ENCODE measurements at regions not wholly inside any gene's neighbourhood (a gene's known extent, or its start where the extent isn't known, plus 50 kb on each side); places are given as distances from the start of the nearest gene placed in this dataset.

DNA sequence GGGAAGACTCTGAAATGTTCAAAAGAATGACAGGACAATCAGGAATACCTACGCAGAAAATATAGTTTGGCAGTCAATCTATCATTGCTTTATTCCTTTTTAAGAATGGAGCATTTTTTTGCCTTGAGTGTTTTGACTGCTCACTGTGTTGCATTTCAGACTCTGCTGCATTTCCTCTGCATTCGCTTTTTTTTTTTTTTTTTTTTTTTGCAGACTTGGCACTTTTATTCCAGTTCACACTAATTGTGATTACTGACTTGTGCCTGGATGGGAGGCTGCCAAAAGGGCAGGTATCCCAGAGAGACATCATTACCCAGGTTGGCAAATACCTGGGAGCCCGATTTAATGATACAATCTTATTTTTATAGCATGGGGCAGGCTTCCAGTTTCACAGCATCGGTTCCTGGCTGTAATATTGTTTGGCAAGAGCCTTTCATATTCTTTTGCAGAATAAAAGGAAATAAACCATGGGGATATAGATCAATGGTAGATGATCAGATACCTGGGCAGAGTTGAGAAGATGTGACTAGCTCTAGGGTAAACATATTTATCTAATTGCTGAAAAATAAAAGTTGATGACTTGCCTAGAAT lies 1132.6 kb downstream of the MAT2B start:
- intact Hi-C loops (cut with micrococcal nuclease), result no loop called here
- WGBS (ENCODE audit: insufficient coverage), result 100% methylated on average over 1 of the region's 4 CpGs
- Histone ChIP-seq H3K9ac (ENCODE audit: low read length) (no peak overlapping the region), H3K4me3 (ENCODE audit: control extremely low read depth in 1 of 5, extremely low read depth in 1 of 5, insufficient read depth in 1 of 5, low read depth in 2 of 5, low read length in 4 of 5) (no peak overlapping the region), H3K9me3 (ENCODE audit: control extremely low read depth in 1 of 3, control insufficient read depth in 2 of 3, insufficient read depth in 1 of 3, low read length in 2 of 3) (no peaks in the 10 kb centered on the region), H4K20me1 (ENCODE audit: control insufficient read depth, insufficient read depth, low read length, poor library complexity, severe bottlenecking) (no peaks in the 10 kb centered on the region), H3K4me2 (replicated peaks; ENCODE audit: low read depth, low read length, poor library complexity, severe bottlenecking) (no peak overlapping the region), H3K4me1 (ENCODE audit: control insufficient read depth in 2 of 2, insufficient read depth in 2 of 2, low read length in 2 of 2) (no peaks in the 10 kb centered on the region), H3K36me3 (replicated peaks in 1 of 2; ENCODE audit: control extremely low read depth in 1 of 2, control insufficient read depth in 1 of 2, extremely low read depth in 1 of 2, insufficient read depth in 2 of 2, low read length in 1 of 2) (no peaks in the 10 kb centered on the region), H3K27me3 (replicated peaks in 1 of 4; ENCODE audit: control extremely low read depth in 1 of 4, control insufficient read depth in 3 of 4, insufficient read depth in 4 of 4, low read length in 3 of 4) (no peaks in the 10 kb centered on the region), H3K79me2 (ENCODE audit: control insufficient read depth, insufficient read depth, low read length) (no peaks in the 10 kb centered on the region), H3K27ac (ENCODE audit: low read length in 2 of 2) (no peak overlapping the region), H2AFZ (ENCODE audit: insufficient read depth, low read depth, low read length, poor library complexity, severe bottlenecking) (no peak overlapping the region)
- ChIA-PET POLR2A (no interaction called here), CTCF (no interaction called here)
- no peak for DNase-seq
- no peak overlapping the region for H3K27ac Mint-ChIP-seq
- TF ChIP-seq, protein P1, sequence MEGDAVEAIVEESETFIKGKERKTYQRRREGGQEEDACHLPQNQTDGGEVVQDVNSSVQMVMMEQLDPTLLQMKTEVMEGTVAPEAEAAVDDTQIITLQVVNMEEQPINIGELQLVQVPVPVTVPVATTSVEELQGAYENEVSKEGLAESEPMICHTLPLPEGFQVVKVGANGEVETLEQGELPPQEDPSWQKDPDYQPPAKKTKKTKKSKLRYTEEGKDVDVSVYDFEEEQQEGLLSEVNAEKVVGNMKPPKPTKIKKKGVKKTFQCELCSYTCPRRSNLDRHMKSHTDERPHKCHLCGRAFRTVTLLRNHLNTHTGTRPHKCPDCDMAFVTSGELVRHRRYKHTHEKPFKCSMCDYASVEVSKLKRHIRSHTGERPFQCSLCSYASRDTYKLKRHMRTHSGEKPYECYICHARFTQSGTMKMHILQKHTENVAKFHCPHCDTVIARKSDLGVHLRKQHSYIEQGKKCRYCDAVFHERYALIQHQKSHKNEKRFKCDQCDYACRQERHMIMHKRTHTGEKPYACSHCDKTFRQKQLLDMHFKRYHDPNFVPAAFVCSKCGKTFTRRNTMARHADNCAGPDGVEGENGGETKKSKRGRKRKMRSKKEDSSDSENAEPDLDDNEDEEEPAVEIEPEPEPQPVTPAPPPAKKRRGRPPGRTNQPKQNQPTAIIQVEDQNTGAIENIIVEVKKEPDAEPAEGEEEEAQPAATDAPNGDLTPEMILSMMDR (IDR thresholded peaks at IDR 0.05), result no peak
- H3K4me3 Mint-ChIP-seq, result no peak overlapping the region
- no peaks in the 10 kb centered on the region for H3K27me3 Mint-ChIP-seq
- no peaks in the 10 kb centered on the region for H3K4me1 Mint-ChIP-seq
- H3K9me3 Mint-ChIP-seq (ENCODE audit: insufficient read depth), result no peaks in the 10 kb centered on the region
- ATAC-seq (ENCODE audit: low read depth), result no peak

DNA sequence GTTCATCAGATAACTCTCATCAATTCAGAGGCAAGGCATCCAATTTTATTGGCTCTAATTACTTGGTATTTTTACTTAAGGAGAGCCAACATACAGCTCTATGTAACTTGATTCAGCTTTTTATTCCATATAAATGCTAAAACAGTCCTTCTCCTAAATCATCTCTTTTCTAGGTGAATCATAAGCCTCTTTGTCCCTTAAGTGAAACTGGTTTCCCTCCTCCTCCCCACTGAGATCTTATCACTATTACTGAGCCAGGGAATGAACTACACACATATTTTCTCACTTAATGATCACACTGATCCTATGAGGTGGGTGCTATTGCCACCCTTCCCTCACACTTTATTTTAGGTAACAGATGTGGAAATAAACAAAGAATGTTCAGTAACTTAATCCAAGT lies 1143.8 kb downstream of the MAT2B start:
- TF ChIP-seq, protein P1 (IDR thresholded peaks at IDR 0.05), result no peak
- TF ChIP-seq EZH2 (IDR thresholded peaks at IDR 0.05; ENCODE audit: borderline replicate concordance, insufficient read depth, low read depth, low read length, poor library complexity, severe bottlenecking), result no peak
- H3K9me3 ChIP-seq (ENCODE audit: control extremely low read depth in 1 of 3, control insufficient read depth in 2 of 3, insufficient read depth in 1 of 3, low read length in 2 of 3), result peaks cover 0 to 3% (median 0%) of the 10 kb centered on the region in 3 donors
- intact Hi-C loops (cut with micrococcal nuclease), result no loop called here
- no peak overlapping the region for H3K27ac ChIP-seq (ENCODE audit: low read length in 2 of 2)
- CTCF ChIA-PET, result no interaction called here
- no peaks in the 10 kb centered on the region for H3K27me3 ChIP-seq (replicated peaks in 1 of 4; ENCODE audit: control extremely low read depth in 1 of 4, control insufficient read depth in 3 of 4, insufficient read depth in 4 of 4, low read length in 3 of 4)
- no peak overlapping the region for H3K9ac ChIP-seq (ENCODE audit: low read length)
- H3K4me2 ChIP-seq (replicated peaks; ENCODE audit: low read depth, low read length, poor library complexity, severe bottlenecking), result no peak overlapping the region
- H3K79me2 ChIP-seq (ENCODE audit: control insufficient read depth, insufficient read depth, low read length), result no peaks in the 10 kb centered on the region
- Mint-ChIP-seq H3K9me3 (ENCODE audit: insufficient read depth) (no peaks in the 10 kb centered on the region), H3K27ac (no peak overlapping the region), H3K4me1 (no peaks in the 10 kb centered on the region), H3K27me3 (no peaks in the 10 kb centered on the region), H3K4me3 (no peak overlapping the region)
- POLR2A ChIA-PET, result no interaction called here
- H4K20me1 ChIP-seq (ENCODE audit: control insufficient read depth, insufficient read depth, low read length, poor library complexity, severe bottlenecking), result no peaks in the 10 kb centered on the region
- H3K36me3 ChIP-seq (replicated peaks in 1 of 2; ENCODE audit: control extremely low read depth in 1 of 2, control insufficient read depth in 1 of 2, extremely low read depth in 1 of 2, insufficient read depth in 2 of 2, low read length in 1 of 2), result no peaks in the 10 kb centered on the region
- ATAC-seq (ENCODE audit: low read depth), result no peak
- H3K4me1 ChIP-seq (ENCODE audit: control insufficient read depth in 2 of 2, insufficient read depth in 2 of 2, low read length in 2 of 2), result no peaks in the 10 kb centered on the region
- no peak overlapping the region for H3K4me3 ChIP-seq (ENCODE audit: control extremely low read depth in 1 of 5, extremely low read depth in 1 of 5, insufficient read depth in 1 of 5, low read depth in 2 of 5, low read length in 4 of 5)
- no peak overlapping the region for H2AFZ ChIP-seq (ENCODE audit: insufficient read depth, low read depth, low read length, poor library complexity, severe bottlenecking)
- DNase-seq, result no peak
